K562 (cell line): ENCODE measurements at regions not wholly inside any gene's neighbourhood (a gene's known extent, or its start where the extent isn't known, plus 50 kb on each side); places are given as distances from the start of the nearest gene placed in this dataset.

Experiments used
- CLOCK ChIP-seq: fragments of 250-450 bp; sonication (Bioruptor Pico); IDR thresholded peaks from 2 replicates; pipeline ENCODE4 v1.4.0; 2020; ENCODE audit warnings: mild to moderate bottlenecking, moderate library complexity, borderline replicate concordance
- HMG20B ChIP-seq: fragments of 250-450 bp; sonication (Bioruptor Pico); IDR thresholded peaks from 2 replicates; pipeline ENCODE4 v1.5.0; 2021; ENCODE audit warnings: mild to moderate bottlenecking
- SMARCA5 ChIP-seq: fragments of 450-650 bp; IDR thresholded peaks from 2 replicates; pipeline ENCODE4 v1.6.1; 2016
- TF ChIP-seq, protein P1 (sequence below): IDR thresholded peaks from 2 replicates; pipeline ENCODE4 v1.6.1; 2011; ENCODE audit not compliant: insufficient read length; ENCODE audit errors: extremely low read depth
- TF ChIP-seq, protein P2 (sequence below), 2 experiments: fragments of 450-650 bp; IDR thresholded peaks; 2 replicates each; pipeline ENCODE4 v1.6.1; 2018; ENCODE audit warnings: mild to moderate bottlenecking in 2 of 2, low read depth in 1 of 2; ENCODE audit not compliant: partially characterized antibody in 2 of 2

DNA sequence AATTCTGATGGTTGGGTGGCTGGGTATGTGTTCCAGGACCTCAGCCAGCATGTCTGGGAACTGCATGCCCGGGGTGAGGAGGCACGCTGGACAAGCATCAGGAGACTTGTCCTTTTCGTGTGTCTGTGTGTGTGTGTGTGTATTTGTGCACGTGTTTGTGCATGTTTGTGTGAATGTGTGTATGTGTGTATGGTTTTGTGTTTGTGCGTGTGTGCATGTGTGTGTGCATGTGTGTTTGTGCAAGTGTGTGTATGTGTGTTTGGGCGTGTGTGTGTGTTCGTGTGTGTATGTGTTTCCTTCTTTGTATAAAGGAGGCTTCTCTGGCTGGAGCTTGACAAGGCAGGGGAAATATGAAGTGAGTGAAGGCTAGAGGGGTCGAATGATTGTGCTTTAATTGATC is 491.5 kb downstream of the IRX1 start (continued):
- TF ChIP-seq CLOCK (CRISPR knock-in tag) (no peak), HMG20B (CRISPR knock-in tag) (no peak), SMARCA5 (no peak)
- TF ChIP-seq, protein P1, sequence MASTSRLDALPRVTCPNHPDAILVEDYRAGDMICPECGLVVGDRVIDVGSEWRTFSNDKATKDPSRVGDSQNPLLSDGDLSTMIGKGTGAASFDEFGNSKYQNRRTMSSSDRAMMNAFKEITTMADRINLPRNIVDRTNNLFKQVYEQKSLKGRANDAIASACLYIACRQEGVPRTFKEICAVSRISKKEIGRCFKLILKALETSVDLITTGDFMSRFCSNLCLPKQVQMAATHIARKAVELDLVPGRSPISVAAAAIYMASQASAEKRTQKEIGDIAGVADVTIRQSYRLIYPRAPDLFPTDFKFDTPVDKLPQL, result no peak
- TF ChIP-seq, protein P2, sequence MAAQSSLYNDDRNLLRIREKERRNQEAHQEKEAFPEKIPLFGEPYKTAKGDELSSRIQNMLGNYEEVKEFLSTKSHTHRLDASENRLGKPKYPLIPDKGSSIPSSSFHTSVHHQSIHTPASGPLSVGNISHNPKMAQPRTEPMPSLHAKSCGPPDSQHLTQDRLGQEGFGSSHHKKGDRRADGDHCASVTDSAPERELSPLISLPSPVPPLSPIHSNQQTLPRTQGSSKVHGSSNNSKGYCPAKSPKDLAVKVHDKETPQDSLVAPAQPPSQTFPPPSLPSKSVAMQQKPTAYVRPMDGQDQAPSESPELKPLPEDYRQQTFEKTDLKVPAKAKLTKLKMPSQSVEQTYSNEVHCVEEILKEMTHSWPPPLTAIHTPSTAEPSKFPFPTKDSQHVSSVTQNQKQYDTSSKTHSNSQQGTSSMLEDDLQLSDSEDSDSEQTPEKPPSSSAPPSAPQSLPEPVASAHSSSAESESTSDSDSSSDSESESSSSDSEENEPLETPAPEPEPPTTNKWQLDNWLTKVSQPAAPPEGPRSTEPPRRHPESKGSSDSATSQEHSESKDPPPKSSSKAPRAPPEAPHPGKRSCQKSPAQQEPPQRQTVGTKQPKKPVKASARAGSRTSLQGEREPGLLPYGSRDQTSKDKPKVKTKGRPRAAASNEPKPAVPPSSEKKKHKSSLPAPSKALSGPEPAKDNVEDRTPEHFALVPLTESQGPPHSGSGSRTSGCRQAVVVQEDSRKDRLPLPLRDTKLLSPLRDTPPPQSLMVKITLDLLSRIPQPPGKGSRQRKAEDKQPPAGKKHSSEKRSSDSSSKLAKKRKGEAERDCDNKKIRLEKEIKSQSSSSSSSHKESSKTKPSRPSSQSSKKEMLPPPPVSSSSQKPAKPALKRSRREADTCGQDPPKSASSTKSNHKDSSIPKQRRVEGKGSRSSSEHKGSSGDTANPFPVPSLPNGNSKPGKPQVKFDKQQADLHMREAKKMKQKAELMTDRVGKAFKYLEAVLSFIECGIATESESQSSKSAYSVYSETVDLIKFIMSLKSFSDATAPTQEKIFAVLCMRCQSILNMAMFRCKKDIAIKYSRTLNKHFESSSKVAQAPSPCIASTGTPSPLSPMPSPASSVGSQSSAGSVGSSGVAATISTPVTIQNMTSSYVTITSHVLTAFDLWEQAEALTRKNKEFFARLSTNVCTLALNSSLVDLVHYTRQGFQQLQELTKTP (IDR thresholded peaks at IDR 0.05; ENCODE audit: low read depth in 1 of 2, partially characterized antibody in 2 of 2), result no peak
- TF ChIP-seq, all 486 proteins: peak for 0
